NCI-H460 (cell line): ENCODE measurements at regions not wholly inside any gene's neighbourhood (a gene's known extent, or its start where the extent isn't known, plus 50 kb on each side); places are given as distances from the start of the nearest gene placed in this dataset.
A peak's percentile ranks its signal among the peaks of the same experiment; 100 is the strongest.
"Not testable (repeated sequence)": the region's sequence is repeated elsewhere in the genome, so short reads cannot be mapped to it uniquely, and the experiment has no call there.

Experiments used
- DNase-seq: peaks from one replicate; pipeline ENCODE4 v3.0.0-alpha.2; 2016; ENCODE audit warnings: low read depth; ENCODE audit errors: extremely low read depth

- DNase-seq: no peak
Observed at GRCh38 chr3:177356113-177356512, 158.8 kb upstream of the TBL1XR1 start.

GRCh38 chr3:177356952-177357351 is 159.7 kb upstream of the TBL1XR1 start:
- DNase-seq: no peak

GRCh38 chr3:177357352-177358090 is 160.2 kb upstream of the TBL1XR1 start:
- peak; percentile 72 for DNase-seq

- peak; percentile 92 for DNase-seq
Observed at GRCh38 chr3:177358091-177358976, 161.1 kb upstream of the TBL1XR1 start.

DNA sequence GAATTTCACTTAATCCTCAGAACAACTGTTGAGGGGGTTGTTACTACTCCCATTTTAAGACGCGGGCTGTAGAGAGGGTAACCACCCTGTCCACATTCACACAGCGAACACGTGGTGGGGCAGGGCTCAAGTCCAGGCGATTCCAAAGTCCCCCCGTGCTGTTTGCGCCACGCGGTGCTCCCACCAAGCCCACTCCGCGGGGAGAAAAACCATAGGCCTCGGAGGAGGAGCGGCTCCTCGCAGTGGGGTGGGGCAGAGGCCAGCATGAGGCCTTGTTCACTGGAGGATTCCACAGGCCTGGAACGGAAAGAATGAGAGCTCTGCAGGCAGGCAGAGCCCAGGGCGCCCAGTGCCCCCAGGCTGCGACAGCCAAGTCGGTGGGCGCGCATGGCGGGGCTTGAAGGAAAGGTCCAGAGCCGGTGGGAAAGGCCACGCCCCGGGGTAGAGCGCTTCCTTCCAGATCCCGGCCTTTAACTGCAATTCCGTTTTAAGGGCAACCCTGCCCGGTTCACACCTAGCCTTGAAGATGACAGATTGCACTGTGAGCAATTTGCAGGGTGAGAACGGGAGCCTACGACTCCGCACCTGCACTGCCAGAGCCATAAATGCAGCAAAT is 161.8 kb upstream of the TBL1XR1 start:
- peak; percentile 84 for DNase-seq

DNA sequence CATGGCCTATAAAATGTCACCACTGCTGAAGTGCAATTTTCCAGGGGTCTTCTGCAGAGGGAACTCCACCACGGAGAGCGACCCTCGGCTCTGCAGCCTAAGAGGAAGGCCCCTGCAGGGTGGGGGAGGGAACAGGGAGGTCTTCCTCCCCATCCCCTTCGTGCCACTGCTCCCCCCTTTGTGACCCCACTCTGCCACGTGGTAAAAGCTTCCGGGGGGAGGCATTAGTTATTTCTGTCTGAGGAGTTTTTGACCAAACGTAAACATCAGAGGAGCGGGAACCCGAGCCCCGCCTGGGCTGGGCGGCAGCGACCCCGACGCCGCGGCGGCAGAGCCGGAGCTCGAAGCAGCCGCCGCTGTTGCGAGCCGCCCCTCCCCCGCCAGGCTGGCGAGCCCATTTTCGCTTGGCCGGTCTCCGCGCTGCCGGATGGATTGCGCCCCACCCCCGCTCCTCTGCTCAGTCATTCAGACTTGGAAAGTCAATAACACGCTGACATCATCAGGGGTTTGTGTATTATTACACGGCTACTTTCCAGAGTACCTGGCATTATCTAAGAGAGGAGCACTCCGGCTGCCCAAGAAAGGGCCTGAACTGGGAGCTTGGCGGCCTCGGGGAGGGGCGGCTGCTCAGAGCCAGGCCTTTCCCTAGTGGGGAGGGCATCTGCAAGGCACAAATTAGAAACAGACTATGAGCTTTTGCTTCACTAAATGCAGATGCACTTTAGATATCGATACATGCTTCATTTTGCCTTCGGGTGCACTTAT is 162.5 kb upstream of the TBL1XR1 start:
- DNase-seq: peak; percentile 95

DNA sequence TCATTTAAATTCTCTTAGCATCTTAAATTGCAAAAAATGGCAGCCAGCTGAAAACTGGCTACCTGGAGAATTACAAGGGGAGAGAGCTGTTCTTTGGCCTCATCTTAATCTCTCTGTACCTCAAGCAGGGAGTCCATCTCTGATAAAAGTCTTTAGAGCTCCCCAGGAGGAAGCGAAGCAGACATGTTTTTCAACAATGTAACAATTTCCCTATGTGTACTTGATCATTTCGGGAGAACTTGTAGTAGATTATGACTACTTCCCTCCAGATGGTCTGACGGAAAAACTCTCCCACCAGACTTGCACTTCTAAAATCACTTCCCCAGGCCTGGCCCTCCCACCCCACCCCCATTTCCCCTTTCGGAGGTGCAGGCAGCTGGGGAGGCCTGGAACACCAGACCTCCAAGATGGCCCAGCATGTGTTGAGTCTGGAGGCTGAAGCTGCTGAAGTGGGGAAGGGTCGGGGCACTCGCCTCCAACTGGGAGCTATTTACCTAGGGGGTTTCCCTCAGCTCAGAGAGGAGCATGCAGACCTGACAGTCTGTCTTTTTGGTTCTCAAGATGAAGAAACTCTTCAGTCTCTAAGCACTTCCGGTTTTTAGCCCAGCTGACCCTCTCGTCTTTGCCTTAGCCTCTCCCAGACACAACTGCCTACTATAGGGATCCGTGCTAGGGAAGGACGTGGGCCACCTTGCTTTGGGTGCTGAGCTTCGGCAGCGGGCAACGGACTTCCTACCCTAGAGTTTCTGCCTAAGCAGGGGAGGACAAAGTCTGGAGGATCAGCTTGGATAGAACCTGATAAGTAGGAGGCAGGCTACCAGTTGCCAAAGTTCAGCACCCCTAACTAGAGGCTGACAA is 164.0 kb upstream of the TBL1XR1 start:
- DNase-seq: no peak

- DNase-seq: no peak
Observed at GRCh38 chr3:177362626-177363025, 165.3 kb upstream of the TBL1XR1 start.

GRCh38 chr3:177364236-177364635 is 167.0 kb upstream of the TBL1XR1 start:
- no peak for DNase-seq

DNA sequence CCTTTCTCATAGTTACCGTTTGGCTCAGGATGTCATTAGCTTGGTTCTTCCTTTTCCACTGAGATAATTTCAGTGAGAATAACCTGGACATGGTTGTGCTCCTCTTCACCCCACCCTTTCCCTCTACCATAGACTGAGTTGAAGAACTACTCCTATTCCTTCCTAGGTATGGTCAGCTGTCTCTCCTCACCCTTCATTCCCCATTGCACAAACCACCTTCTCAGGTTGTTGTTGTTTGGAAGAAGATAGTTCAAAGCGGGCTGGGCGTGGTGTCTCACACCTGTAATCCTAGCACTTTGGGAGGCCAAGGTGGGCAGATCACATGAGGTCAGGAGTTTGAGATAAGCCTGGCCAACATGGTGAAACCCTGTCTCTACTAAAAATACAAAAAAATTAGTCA is 168.0 kb upstream of the TBL1XR1 start:
- DNase-seq: not testable (repeated sequence)

- no peak for DNase-seq
Observed at GRCh38 chr3:177367788-177368187, 170.5 kb upstream of the TBL1XR1 start.

DNA sequence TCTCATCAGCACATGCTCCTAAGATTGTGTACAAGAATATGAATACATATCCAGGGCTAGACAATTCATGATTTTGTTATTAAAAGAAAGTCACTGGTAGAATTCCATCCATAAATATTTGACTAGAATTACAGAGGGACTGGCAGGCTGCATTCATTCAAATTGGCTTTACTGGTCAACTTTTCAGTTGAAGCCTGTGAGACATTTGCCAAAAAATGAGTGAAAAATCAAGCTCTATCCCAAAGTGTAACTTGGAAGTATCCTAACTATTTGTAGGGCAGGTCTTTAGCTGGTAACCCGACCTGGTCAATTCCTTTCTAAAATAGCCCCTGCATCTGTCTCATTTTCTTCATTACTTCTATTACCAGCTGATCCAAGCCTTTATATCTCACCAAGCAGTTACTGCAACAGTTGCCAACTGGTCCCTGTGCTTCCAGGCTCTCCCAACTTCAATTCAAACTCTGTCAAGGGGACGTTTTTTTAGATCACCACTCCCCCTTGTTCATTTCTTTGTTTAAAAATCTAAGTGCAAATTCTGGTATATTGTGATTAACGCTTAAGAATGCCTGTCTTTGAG is 173.1 kb upstream of the TBL1XR1 start:
- DNase-seq: no peak

DNA sequence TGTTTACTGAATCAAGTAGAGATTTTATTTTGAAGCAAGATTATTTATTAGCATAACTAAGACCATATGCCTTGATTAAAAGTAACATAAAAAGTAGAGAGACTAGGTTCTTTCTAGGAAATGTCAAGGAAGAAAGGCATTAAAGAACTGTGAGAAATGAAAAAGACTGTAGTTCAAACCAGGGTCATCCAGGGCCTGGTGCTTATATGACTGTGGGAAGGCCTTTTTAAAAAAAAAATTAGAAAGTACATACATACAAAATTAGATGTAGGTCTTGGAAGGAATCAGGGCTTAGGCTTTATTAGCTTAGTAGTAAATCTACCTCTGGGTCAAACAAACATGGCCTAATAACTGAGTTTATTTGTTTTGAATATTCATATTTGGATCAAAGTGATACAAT is 173.9 kb upstream of the TBL1XR1 start:
- DNase-seq: no peak

DNA sequence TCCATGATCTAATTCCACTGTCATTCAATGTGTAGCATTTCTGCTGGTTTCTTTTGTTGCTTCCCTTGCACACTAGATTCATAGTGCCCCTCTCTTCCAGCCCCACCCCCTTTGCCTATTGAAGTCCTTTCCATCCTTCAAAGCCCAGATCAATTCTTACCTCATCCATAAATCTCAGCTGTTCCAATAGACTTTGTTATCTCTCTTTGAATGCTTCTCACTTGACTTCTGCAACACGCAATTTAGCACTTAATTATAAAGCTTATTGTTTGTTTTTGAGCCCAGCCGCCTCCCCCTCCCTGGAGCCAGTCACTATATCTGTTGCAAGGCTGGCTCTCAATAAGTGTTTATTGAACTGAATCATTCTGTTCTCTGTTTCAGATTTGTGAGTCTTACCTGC is 174.6 kb upstream of the TBL1XR1 start:
- no peak for DNase-seq

GRCh38 chr3:177374323-177374722 is 177.0 kb upstream of the TBL1XR1 start:
- DNase-seq: no peak

DNA sequence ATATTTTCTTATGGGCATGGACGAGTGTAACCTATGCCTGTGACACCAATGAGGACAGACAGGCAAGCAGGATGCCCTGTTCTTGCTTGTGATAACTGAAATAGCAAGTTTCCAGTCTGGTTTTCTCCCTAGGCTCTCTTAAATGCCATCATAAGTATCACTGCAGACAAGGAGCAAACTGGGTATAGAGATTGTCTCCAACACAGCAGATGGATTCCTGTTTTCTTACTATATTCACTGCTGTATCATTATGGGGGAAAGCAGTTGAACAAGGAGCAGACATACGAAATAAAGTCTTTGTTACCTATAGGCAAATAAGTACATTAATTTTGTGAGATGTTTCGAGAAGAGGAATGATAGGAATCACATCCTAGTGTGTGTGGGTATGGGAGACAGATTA is 178.0 kb upstream of the TBL1XR1 start:
- DNase-seq: no peak

GRCh38 chr3:177377166-177377565 is 179.9 kb upstream of the TBL1XR1 start:
- no peak for DNase-seq

- no peak for DNase-seq
Observed at GRCh38 chr3:177378168-177378567, 180.9 kb upstream of the TBL1XR1 start.

- DNase-seq: no peak
Observed at GRCh38 chr3:177379045-177379444, 181.8 kb upstream of the TBL1XR1 start.
